Endodermal cell (in vitro differentiated cells): ENCODE measurements at regions not wholly inside any gene's neighbourhood (a gene's known extent, or its start where the extent isn't known, plus 50 kb on each side); places are given as distances from the start of the nearest gene placed in this dataset.
A peak's percentile ranks its signal among the peaks of the same experiment; 100 is the strongest.

Experiments used
- DNase-seq: peaks from one replicate; pipeline ENCODE4 v3.0.0-alpha.2; 2017
- H3K27ac ChIP-seq: 2 replicates; pipeline ENCODE4 v1.5.1; 2013; ENCODE audit warnings: mild to moderate bottlenecking, low read depth, low read length, moderate library complexity
- H3K27me3 ChIP-seq: 2 replicates; pipeline ENCODE4 v1.6.1; 2013; ENCODE audit warnings: mild to moderate bottlenecking, low read length, moderate library complexity; ENCODE audit not compliant: insufficient read depth, control insufficient read depth, poor library complexity, severe bottlenecking
- H3K36me3 ChIP-seq: 2 replicates; pipeline ENCODE4 v1.7.0; 2013; ENCODE audit warnings: mild to moderate bottlenecking, low read length, moderate library complexity; ENCODE audit not compliant: control insufficient read depth, insufficient read depth
- H3K4me1 ChIP-seq: one replicate; pipeline ENCODE4 v1.7.0; 2013; ENCODE audit warnings: low read length; ENCODE audit not compliant: control insufficient read depth, insufficient read depth
- H3K4me3 ChIP-seq: 2 replicates; pipeline ENCODE4 v1.5.1; 2013; ENCODE audit warnings: mild to moderate bottlenecking, low read length, moderate library complexity
- H3K9ac ChIP-seq: 2 replicates; pipeline ENCODE4 v1.6.1; 2013; ENCODE audit warnings: mild to moderate bottlenecking, low read length, moderate library complexity; ENCODE audit not compliant: poor library complexity, severe bottlenecking; ENCODE audit errors: extremely low read depth
- H3K9me3 ChIP-seq: 2 replicates; pipeline ENCODE4 v1.6.1; 2013; ENCODE audit warnings: mild to moderate bottlenecking, low read length, moderate library complexity; ENCODE audit not compliant: control insufficient read depth
- H3K27ac Mint-ChIP-seq: 2 replicates; pipeline ENCODE4 v1.8.0; 2020; ENCODE audit warnings: mixed read lengths
- H3K27me3 Mint-ChIP-seq: 2 replicates; pipeline ENCODE4 v1.8.0; 2021; ENCODE audit warnings: mild to moderate bottlenecking, mixed read lengths; ENCODE audit not compliant: insufficient read depth
- H3K36me3 Mint-ChIP-seq: 2 replicates; pipeline ENCODE4 v1.8.0; 2020; ENCODE audit warnings: low read depth, mixed read lengths
- H3K4me1 Mint-ChIP-seq: 2 replicates; pipeline ENCODE4 v1.8.0; 2020; ENCODE audit warnings: mixed read lengths
- H3K4me3 Mint-ChIP-seq: 2 replicates; pipeline ENCODE4 v1.8.0; 2020; ENCODE audit warnings: mild to moderate bottlenecking, moderate library complexity, mixed read lengths
- H3K9me3 Mint-ChIP-seq: 2 replicates; pipeline ENCODE4 v1.8.0; 2020; ENCODE audit warnings: mild to moderate bottlenecking, mixed read lengths
- WGBS, 2 experiments: methylation state at CpG; one replicate each; pipeline versions ENCODE4 v1.1.5 to v1.1.7; 2013; ENCODE audit warnings: missing lambda C conversion rate in 2 of 2, mixed read lengths in 1 of 2; ENCODE audit not compliant: insufficient coverage in 1 of 2, insufficient read length in 1 of 2; 5-methylcytosine and 5-hydroxymethylcytosine counted together
- TF ChIP-seq, protein P1 (sequence below): fragments of 200-600 bp; sonication (generic); conservative IDR thresholded peaks from 2 replicates; pipeline ENCODE4 v1.5.0; 2021; ENCODE audit warnings: antibody characterized with exemption, mild to moderate bottlenecking

DNA sequence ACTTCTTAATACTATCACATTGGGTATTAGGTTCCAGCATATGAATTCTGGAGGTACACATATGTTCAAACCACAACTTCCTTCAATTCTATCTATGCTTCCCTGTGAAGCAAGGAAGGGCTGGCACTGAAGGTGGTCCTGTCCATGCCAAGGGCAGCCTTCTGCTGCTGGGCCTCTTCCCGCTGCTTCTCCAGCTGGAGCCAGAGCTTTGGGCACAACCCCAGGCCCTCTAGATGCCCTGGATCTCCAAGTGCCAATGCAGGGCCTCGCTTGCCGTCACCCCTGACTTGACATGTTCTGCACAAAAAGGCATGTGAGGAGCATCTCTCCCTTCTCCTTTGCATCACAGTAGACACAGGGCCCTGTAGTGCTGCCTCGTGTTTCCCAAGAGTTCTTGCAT, 62.6 kb downstream of the STYXL2 start:
- 88 to 94% methylated on average over 4 of the region's 4 CpGs for WGBS, 2 experiments
- H3K36me3 Mint-ChIP-seq, result peaks cover 17% of the 10 kb centered on the region
- no peaks in the 10 kb centered on the region for H3K27me3 Mint-ChIP-seq
- no peak overlapping the region for H3K4me3 Mint-ChIP-seq
- Histone ChIP-seq H3K27ac (no peak overlapping the region), H3K4me1 (no peaks in the 10 kb centered on the region), H3K9ac (no peak overlapping the region), H3K27me3 (no peaks in the 10 kb centered on the region), H3K9me3 (peaks cover 18% of the 10 kb centered on the region), H3K36me3 (peaks cover 43% of the 10 kb centered on the region), H3K4me3 (no peak overlapping the region)
- no peak overlapping the region for H3K27ac Mint-ChIP-seq
- peaks cover 25% of the 10 kb centered on the region for H3K4me1 Mint-ChIP-seq
- no peak for DNase-seq
- H3K9me3 Mint-ChIP-seq, result peaks cover 9% of the 10 kb centered on the region
- TF ChIP-seq, protein P1, sequence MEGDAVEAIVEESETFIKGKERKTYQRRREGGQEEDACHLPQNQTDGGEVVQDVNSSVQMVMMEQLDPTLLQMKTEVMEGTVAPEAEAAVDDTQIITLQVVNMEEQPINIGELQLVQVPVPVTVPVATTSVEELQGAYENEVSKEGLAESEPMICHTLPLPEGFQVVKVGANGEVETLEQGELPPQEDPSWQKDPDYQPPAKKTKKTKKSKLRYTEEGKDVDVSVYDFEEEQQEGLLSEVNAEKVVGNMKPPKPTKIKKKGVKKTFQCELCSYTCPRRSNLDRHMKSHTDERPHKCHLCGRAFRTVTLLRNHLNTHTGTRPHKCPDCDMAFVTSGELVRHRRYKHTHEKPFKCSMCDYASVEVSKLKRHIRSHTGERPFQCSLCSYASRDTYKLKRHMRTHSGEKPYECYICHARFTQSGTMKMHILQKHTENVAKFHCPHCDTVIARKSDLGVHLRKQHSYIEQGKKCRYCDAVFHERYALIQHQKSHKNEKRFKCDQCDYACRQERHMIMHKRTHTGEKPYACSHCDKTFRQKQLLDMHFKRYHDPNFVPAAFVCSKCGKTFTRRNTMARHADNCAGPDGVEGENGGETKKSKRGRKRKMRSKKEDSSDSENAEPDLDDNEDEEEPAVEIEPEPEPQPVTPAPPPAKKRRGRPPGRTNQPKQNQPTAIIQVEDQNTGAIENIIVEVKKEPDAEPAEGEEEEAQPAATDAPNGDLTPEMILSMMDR, result no peak

GRCh38 chr1:167157114-167157513, 63.2 kb downstream of the STYXL2 start:
- H3K27me3 ChIP-seq, result no peaks in the 10 kb centered on the region
- peaks cover 46% of the 10 kb centered on the region for H3K36me3 ChIP-seq
- no peaks in the 10 kb centered on the region for H3K27me3 Mint-ChIP-seq
- WGBS, 2 experiments, result 77% methylated on average over 2 of the region's 2 CpGs; no CpG with 5 or more reads in 1 of the 2 experiments
- no peak overlapping the region for H3K27ac ChIP-seq
- no peaks in the 10 kb centered on the region for H3K4me1 ChIP-seq
- peaks cover 22% of the 10 kb centered on the region for H3K36me3 Mint-ChIP-seq
- H3K4me3 Mint-ChIP-seq, result no peak overlapping the region
- no peak for DNase-seq
- H3K27ac Mint-ChIP-seq, result no peak overlapping the region
- H3K4me3 ChIP-seq, result no peak overlapping the region
- TF ChIP-seq, protein P1, result no peak
- no peak overlapping the region for H3K9ac ChIP-seq
- H3K4me1 Mint-ChIP-seq, result peaks cover 25% of the 10 kb centered on the region
- H3K9me3 ChIP-seq, result peaks cover 18% of the 10 kb centered on the region
- H3K9me3 Mint-ChIP-seq, result peaks cover 9% of the 10 kb centered on the region

DNA sequence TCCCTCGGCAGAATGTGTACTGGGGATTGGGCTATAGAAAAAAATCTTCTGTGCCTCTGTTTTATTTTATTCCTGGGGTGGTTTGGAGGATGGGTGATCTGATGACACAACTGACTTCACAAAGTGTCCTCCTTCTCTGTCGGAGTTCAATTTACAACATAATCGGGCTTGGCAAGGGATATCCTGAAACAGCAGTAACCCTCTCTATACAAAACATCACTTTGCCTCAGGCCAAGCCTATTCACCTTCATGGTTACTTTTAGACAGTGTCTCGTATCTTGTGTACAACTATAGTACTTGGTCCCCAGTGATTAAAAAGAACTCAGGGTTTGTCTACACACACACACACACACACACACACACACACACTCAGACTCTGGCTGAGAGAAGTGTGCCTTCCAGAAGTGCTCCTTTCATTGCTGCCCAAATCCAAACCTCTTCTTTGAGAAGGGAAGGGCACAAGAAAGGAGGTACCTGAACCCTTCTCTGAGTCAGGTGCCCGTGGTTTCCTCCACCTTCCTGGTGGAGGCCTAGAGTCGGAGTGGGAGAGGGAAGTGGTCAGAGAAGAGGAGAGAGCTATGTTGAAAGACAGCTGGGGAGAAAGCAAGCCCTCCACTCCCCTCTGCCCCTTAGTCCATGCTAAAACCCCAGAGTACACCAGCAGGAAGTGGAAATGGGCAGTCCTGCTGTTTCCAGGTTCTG, 62.4 kb upstream of the POU2F1 start:
- H3K27ac Mint-ChIP-seq, result peak overlapping the region; percentile 78
- no peak for DNase-seq

More for the DNA sequence above, 62.4 kb upstream of the POU2F1 start:
- no peak overlapping the region for H3K4me3 Mint-ChIP-seq
- TF ChIP-seq, protein P1, result no peak
- no peak overlapping the region for H3K27ac ChIP-seq
- peaks cover 49% of the 10 kb centered on the region for H3K36me3 ChIP-seq
- no peaks in the 10 kb centered on the region for H3K27me3 Mint-ChIP-seq
- peaks cover 18% of the 10 kb centered on the region for H3K9me3 ChIP-seq
- H3K4me1 ChIP-seq, result peaks cover 8% of the 10 kb centered on the region
- H3K4me1 Mint-ChIP-seq, result peaks cover 31% of the 10 kb centered on the region
- peaks cover 25% of the 10 kb centered on the region for H3K36me3 Mint-ChIP-seq
- WGBS, 2 experiments, result 50 to 76% methylated on average over 1 to 6 of the region's 6 CpGs
- peaks cover 9% of the 10 kb centered on the region for H3K9me3 Mint-ChIP-seq
- no peak overlapping the region for H3K4me3 ChIP-seq
- H3K27me3 ChIP-seq, result no peaks in the 10 kb centered on the region
- no peak overlapping the region for H3K9ac ChIP-seq
